Spinal cord (tissue), 9 donors: ENCODE measurements at regions not wholly inside any gene's neighbourhood (a gene's known extent, or its start where the extent isn't known, plus 50 kb on each side); places are given as distances from the start of the nearest gene placed in this dataset.
"Not testable (repeated sequence)": the region's sequence is repeated elsewhere in the genome, so short reads cannot be mapped to it uniquely, and the experiment has no call there.

Experiments used
- DNase-seq, 6 donors: peaks; one replicate each; pipeline versions ENCODE4 v3.0.0 to v3.0.0-alpha.2; 2013 to 2015; ENCODE audit warnings: low spot score in 6 of 6, low read depth in 4 of 6
- H3K27ac ChIP-seq: one replicate; pipeline ENCODE4 v1.5.1; 2013; ENCODE audit warnings: low read depth, low read length, control low read depth
- H3K27me3 ChIP-seq: one replicate; pipeline ENCODE4 v1.6.1; 2013; ENCODE audit warnings: low read length; ENCODE audit not compliant: control insufficient read depth, insufficient read depth
- H3K36me3 ChIP-seq: one replicate; pipeline ENCODE4 v1.6.1; 2013; ENCODE audit warnings: low read length; ENCODE audit not compliant: control insufficient read depth, insufficient read depth
- H3K4me1 ChIP-seq: one replicate; pipeline ENCODE4 v1.6.1; 2013; ENCODE audit warnings: low read length; ENCODE audit not compliant: control insufficient read depth, insufficient read depth
- H3K4me3 ChIP-seq: one replicate; pipeline ENCODE4 v1.5.1; 2013; ENCODE audit warnings: low read depth, low read length, control low read depth
- H3K9me3 ChIP-seq: one replicate; pipeline ENCODE4 v1.6.1; 2013; ENCODE audit warnings: low read length; ENCODE audit not compliant: control insufficient read depth, insufficient read depth
- WGBS: methylation state at CpG from one replicate; pipeline ENCODE4 v1.1.5; 2013; ENCODE audit warnings: missing lambda C conversion rate; ENCODE audit not compliant: insufficient coverage; 5-methylcytosine and 5-hydroxymethylcytosine counted together
- donor health status: healthy.

GRCh38 chr1:144140243-144140642 is 168.5 kb upstream of the FAM72C start:
- not testable (repeated sequence) for H3K9me3 ChIP-seq, H3K36me3 ChIP-seq, H3K4me1 ChIP-seq, DNase-seq, H3K4me3 ChIP-seq, H3K27me3 ChIP-seq, H3K27ac ChIP-seq
- no CpG with 5 or more reads among the region's 2 CpGs for WGBS

- DNase-seq, H3K4me1 ChIP-seq, H3K27ac ChIP-seq, H3K4me3 ChIP-seq, H3K36me3 ChIP-seq, H3K9me3 ChIP-seq, H3K27me3 ChIP-seq: not testable (repeated sequence)
- no CpG with 5 or more reads among the region's 7 CpGs for WGBS
These were observed 133.2 kb upstream of the FAM72C start for GRCh38 chr1:144105006-144105405.

- 85% methylated on average over 14 of the region's 14 CpGs for WGBS
- not testable (repeated sequence) for H3K4me3 ChIP-seq, H3K27me3 ChIP-seq, H3K9me3 ChIP-seq, H3K36me3 ChIP-seq, H3K27ac ChIP-seq, H3K4me1 ChIP-seq
- peak in 1 of 6 donors; percentile 20 for DNase-seq
These were observed 132.4 kb upstream of the FAM72C start for GRCh38 chr1:144104000-144104677.

GRCh38 chr1:144103156-144103880 is 131.5 kb upstream of the FAM72C start:
- WGBS, result 87% methylated on average over 4 of the region's 6 CpGs
- H3K4me1 ChIP-seq, H3K9me3 ChIP-seq, H3K27me3 ChIP-seq, H3K27ac ChIP-seq, H3K4me3 ChIP-seq, H3K36me3 ChIP-seq: not testable (repeated sequence)
- peak in 1 of 6 donors; percentile 16 for DNase-seq

GRCh38 chr1:144102046-144102745 is 130.4 kb upstream of the FAM72C start:
- WGBS, result 87% methylated on average over 2 of the region's 3 CpGs
- H3K27me3 ChIP-seq, H3K36me3 ChIP-seq, H3K4me1 ChIP-seq, H3K4me3 ChIP-seq, DNase-seq, H3K27ac ChIP-seq, H3K9me3 ChIP-seq: not testable (repeated sequence)

GRCh38 chr1:144101397-144102045 is 129.7 kb upstream of the FAM72C start:
- WGBS, result 74% methylated on average over 8 of the region's 8 CpGs
- DNase-seq, result peak in 1 of 6 donors; percentile 6

GRCh38 chr1:144077167-144077841 is 105.5 kb upstream of the FAM72C start:
- H3K4me3 ChIP-seq, result peak overlapping the region; percentile 41
- under 1% methylated on average over 91 of the region's 93 CpGs for WGBS
- DNase-seq, result peak in 1 of 6 donors; percentile 76
- H3K36me3 ChIP-seq, H3K9me3 ChIP-seq, H3K4me1 ChIP-seq, H3K27me3 ChIP-seq, H3K27ac ChIP-seq: not testable (repeated sequence)

More at GRCh38 chr1:144101397-144102045, 129.7 kb upstream of the FAM72C start:
- Histone ChIP-seq H3K4me1 (no peaks in the 10 kb centered on the region), H3K36me3 (peaks cover 2% of the 10 kb centered on the region), H3K9me3 (peaks cover 3% of the 10 kb centered on the region), H3K4me3 (no peak overlapping the region), H3K27ac (no peak overlapping the region), H3K27me3 (no peaks in the 10 kb centered on the region)

- H3K36me3 ChIP-seq, H3K4me1 ChIP-seq, H3K27me3 ChIP-seq, H3K9me3 ChIP-seq, H3K27ac ChIP-seq: not testable (repeated sequence)
- peak overlapping the region; percentile 41 for H3K4me3 ChIP-seq
- DNase-seq, result peak in 1 of 6 donors; percentile 0
- 0% methylated on average over 32 of the region's 53 CpGs for WGBS
These were observed 104.9 kb upstream of the FAM72C start for GRCh38 chr1:144076646-144077045.

GRCh38 chr1:144070394-144071053 is 98.7 kb upstream of the FAM72C start:
- not testable (repeated sequence) for DNase-seq, H3K9me3 ChIP-seq, H3K36me3 ChIP-seq, H3K27me3 ChIP-seq, H3K27ac ChIP-seq, H3K4me3 ChIP-seq, H3K4me1 ChIP-seq
- no CpG with 5 or more reads among the region's 3 CpGs for WGBS
